Testis (tissue), 2 donors: ENCODE measurements at regions not wholly inside any gene's neighbourhood (a gene's known extent, or its start where the extent isn't known, plus 50 kb on each side); places are given as distances from the start of the nearest gene placed in this dataset.

Experiments
- CTCF ChIP-seq, 3 experiments: fragments of 450-650 bp in 2 of 3; fragments of 200-600 bp in 1 of 3; sonication (generic) in 1 of 3; IDR thresholded peaks; one replicate each; pipeline ENCODE4 v1.5.1; 2016 to 2019; ENCODE audit warnings: antibody characterized with exemption in 3 of 3, mild to moderate bottlenecking in 2 of 3, moderate library complexity in 1 of 3
- POLR2A ChIP-seq: fragments of 450-650 bp; IDR thresholded peaks from one replicate; pipeline ENCODE4 v1.6.1; 2017; ENCODE audit warnings: antibody characterized with exemption, mild to moderate bottlenecking, moderate library complexity

- TF ChIP-seq CTCF (IDR thresholded peaks at IDR 0.05): no peak
- TF ChIP-seq POLR2A: no peak
These were observed 111.5 kb upstream of the E2F8 start for GRCh38 chr11:19352072-19352770.
